Urinary bladder (tissue), 3 donors: ENCODE measurements at regions not wholly inside any gene's neighbourhood (a gene's known extent, or its start where the extent isn't known, plus 50 kb on each side); places are given as distances from the start of the nearest gene placed in this dataset.
A peak's percentile ranks its signal among the peaks of the same experiment; 100 is the strongest.

Experiments
- DNase-seq: peaks from one replicate; pipeline ENCODE4 v3.0.0-alpha.2; 2015; ENCODE audit errors: extremely low spot score
- H3K27ac ChIP-seq: one replicate; pipeline ENCODE4 v1.5.1; 2013; ENCODE audit warnings: low read depth, mild to moderate bottlenecking, moderate library complexity
- H3K36me3 ChIP-seq: one replicate; pipeline ENCODE4 v1.6.1; 2013; ENCODE audit warnings: mild to moderate bottlenecking, moderate library complexity; ENCODE audit not compliant: insufficient read depth
- H3K4me1 ChIP-seq: one replicate; pipeline ENCODE4 v1.6.1; 2013; ENCODE audit warnings: mild to moderate bottlenecking, moderate library complexity; ENCODE audit not compliant: insufficient read depth
- H3K4me3 ChIP-seq: one replicate; pipeline ENCODE4 v1.5.1; 2013; ENCODE audit warnings: low read depth, low read length
- WGBS: extraction: QIAGEN DNeasy Blood & Tissue Kit; methylation state at CpG from one replicate; pipeline ENCODE4 v1.1.7; 2013; 5-methylcytosine and 5-hydroxymethylcytosine counted together
- donor health status: healthy with polysubstance abuse.
- donor health status: healthy.

DNA sequence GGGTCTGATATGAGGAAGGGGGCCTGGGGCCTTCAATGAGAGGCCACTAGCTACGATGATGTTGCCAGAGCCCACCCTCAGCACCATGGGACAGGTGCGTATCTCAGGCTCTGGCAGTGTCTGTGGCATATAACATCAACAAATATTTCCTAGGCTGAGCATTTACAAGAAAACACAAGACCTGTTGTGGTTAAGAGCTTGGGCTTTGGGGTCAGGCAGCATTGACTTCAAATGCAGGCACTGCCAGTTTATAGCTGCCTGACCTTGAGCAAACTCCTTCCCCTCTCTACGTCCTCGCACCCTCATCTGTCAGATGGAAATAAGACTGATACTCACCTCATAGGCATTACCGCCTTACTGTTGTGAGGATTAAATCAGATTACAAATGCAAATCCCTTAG is 156.0 kb downstream of the KATNAL1 start:
- 85% methylated on average over 5 of the region's 5 CpGs for WGBS
- Histone ChIP-seq H3K4me1 (no peaks in the 10 kb centered on the region), H3K27ac (no peak overlapping the region), H3K4me3 (no peak overlapping the region), H3K36me3 (no peaks in the 10 kb centered on the region)
- no peak for DNase-seq

- WGBS, result 97% methylated on average over 2 of the region's 2 CpGs
- DNase-seq, result no peak
- Histone ChIP-seq H3K36me3 (no peaks in the 10 kb centered on the region), H3K4me1 (no peaks in the 10 kb centered on the region), H3K27ac (no peak overlapping the region), H3K4me3 (no peak overlapping the region)
Observed at GRCh38 chr13:30149248-30149647, 158.1 kb downstream of the KATNAL1 start.

- H3K36me3 ChIP-seq, result no peaks in the 10 kb centered on the region
- DNase-seq, result no peak
- H3K27ac ChIP-seq, result no peak overlapping the region
- whole genome bisulfite sequencing, result 83% methylated on average over 8 of the region's 8 CpGs
- no peaks in the 10 kb centered on the region for H3K4me1 ChIP-seq
- H3K4me3 ChIP-seq, result no peak overlapping the region
Observed at GRCh38 chr13:30148786-30149185, 158.6 kb downstream of the KATNAL1 start.

DNA sequence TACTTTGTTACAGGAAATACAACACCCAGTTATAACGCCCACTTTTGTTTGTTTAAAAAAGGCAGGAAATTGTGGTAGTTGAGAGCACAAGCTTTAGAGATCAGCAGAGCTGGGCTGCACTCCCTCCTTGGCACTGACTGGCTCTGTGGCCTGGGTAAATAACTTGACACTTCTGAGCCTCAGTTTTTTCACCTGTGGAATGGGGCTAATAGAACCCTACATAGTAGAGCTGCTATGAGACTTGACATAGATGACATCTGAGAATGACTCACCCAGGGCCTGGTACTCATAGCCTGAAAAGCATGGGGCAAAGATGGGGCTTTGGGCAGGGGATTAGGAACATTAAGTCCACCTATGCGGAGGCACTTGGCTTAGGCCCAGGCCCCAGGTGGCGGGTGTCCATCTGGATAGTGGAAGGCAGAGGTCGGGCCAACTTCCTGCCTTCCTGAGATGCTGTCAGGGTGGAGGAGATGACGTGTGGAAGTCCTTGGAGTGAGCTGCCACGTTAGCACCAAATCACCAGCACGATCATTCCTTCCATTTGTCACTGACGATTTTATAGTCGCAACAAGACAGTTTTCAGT is 159.1 kb downstream of the KATNAL1 start:
- no peaks in the 10 kb centered on the region for H3K36me3 ChIP-seq
- H3K27ac ChIP-seq, result no peak overlapping the region
- H3K4me3 ChIP-seq, result no peak overlapping the region
- no peak for DNase-seq
- no peaks in the 10 kb centered on the region for H3K4me1 ChIP-seq
- WGBS, result 67% methylated on average over 9 of the region's 9 CpGs

DNA sequence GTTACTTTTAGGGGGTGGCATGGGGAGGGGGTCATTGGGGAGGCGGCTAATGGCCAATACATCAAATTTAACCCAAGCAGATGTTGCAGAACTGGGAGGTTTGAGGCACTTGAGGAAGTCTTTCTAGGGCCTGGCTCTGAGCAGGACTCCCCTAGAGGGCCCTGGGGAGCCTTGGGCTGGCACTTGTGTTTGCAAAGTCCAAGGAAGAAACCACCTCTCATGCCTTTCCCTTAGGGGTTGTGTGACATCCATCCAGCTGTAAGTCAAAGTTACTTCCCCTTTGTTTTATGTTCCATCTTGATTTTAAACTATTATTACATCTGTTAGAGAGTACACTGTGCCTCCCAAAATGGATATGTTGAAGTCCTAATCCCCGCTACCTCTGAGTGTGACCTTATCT is 159.9 kb downstream of the KATNAL1 start:
- H3K27ac ChIP-seq, result no peak overlapping the region
- no peaks in the 10 kb centered on the region for H3K4me1 ChIP-seq
- DNase-seq, result no peak
- 94% methylated on average over 2 of the region's 2 CpGs for WGBS
- no peak overlapping the region for H3K4me3 ChIP-seq
- H3K36me3 ChIP-seq, result no peaks in the 10 kb centered on the region

DNA sequence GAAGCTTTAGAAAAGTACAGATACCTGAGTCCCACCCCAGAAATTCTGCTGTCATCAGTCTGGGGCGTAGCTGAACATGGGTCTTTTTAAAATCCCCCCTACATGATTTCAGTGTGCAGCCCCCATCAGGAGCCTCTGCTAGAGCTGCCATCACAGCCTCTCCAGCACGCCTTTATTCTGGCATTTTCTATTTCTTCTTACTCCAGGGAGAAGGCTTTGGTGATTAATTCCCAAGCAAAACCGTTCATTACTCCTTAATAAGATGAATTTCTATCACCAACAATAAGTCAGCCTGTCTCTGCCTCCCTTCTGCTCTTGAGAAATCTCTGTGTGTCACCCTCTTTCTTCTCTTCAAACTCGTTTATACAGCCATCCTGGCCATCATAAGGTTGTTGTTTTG is 160.3 kb downstream of the KATNAL1 start:
- no peak overlapping the region for H3K4me3 ChIP-seq
- H3K27ac ChIP-seq, result no peak overlapping the region
- no peak for DNase-seq
- no peaks in the 10 kb centered on the region for H3K4me1 ChIP-seq
- no peaks in the 10 kb centered on the region for H3K36me3 ChIP-seq
- 87% methylated on average over 4 of the region's 4 CpGs for WGBS

DNA sequence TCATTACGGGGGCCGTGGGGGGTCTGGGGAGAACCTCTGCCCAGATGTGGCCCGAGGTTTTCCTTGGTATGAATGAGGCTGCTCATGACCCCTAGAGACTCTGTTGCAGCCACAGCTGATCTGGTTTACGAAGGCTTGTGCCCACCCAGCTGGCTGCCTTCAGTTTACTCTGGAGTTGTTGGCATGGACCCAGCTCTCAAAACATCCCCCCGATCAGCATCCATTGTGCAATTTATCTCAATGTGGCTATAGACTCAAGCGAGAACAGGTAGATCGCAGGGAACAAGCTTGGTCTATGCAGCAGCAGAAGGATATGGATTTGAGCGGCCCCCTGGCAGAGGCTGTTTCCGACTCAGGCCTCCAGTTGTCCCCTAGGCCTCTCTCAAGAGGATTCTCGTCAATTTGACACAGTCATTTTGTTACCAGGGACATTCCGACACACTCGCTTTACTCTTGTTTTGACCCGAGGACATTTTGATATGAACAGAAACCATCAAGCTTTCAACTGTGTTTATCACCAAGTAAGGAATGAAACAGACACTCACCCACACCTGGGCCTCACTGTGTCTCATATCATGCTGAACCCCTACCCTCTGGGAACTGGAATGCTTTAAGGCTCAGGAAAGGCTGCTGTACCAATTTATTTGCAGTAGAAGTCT is 161.5 kb downstream of the KATNAL1 start:
- H3K4me3 ChIP-seq, result no peak overlapping the region
- 86% methylated on average over 13 of the region's 13 CpGs for WGBS
- DNase-seq, result no peak
- H3K27ac ChIP-seq, result no peak overlapping the region
- no peaks in the 10 kb centered on the region for H3K4me1 ChIP-seq
- H3K36me3 ChIP-seq, result no peaks in the 10 kb centered on the region

DNA sequence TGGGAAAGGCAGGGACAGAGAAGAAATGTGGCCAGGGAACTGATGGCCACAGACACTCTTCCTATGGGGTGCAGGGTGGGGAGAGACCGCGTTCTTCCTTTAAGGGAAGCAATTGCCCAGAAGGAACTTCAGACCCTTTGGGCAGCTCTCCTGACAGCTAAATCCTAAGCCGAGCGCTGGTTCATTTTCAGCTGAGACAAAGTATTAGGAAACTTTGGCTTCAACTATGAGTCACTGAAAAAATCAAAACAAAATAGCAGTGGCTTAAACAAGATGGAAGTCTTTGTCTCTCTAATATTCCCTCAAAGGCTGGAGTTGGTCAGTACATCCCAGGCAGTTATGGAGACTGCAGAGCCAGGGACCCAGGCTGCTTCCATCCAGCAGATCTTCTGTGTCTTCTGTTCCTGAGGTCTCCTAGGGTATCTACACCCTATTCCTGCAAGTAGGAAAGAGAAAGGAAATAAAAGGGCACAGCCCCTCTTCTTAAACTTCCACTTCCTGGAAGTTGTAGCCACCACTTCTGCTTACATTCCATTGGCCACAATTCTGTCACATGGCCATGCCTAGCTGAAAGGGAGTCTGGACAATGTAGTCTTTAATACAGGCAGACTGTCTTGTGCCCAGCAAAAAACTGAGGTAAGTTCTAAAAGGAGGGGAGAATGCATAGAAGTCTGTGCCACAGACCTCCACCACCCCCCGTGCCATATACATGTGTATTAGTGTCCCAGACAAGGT is 163.5 kb downstream of the KATNAL1 start:
- 65% methylated on average over 5 of the region's 5 CpGs for WGBS
- no peaks in the 10 kb centered on the region for H3K4me1 ChIP-seq
- H3K27ac ChIP-seq, result no peak overlapping the region
- no peak for DNase-seq
- H3K36me3 ChIP-seq, result no peaks in the 10 kb centered on the region
- H3K4me3 ChIP-seq, result no peak overlapping the region

DNA sequence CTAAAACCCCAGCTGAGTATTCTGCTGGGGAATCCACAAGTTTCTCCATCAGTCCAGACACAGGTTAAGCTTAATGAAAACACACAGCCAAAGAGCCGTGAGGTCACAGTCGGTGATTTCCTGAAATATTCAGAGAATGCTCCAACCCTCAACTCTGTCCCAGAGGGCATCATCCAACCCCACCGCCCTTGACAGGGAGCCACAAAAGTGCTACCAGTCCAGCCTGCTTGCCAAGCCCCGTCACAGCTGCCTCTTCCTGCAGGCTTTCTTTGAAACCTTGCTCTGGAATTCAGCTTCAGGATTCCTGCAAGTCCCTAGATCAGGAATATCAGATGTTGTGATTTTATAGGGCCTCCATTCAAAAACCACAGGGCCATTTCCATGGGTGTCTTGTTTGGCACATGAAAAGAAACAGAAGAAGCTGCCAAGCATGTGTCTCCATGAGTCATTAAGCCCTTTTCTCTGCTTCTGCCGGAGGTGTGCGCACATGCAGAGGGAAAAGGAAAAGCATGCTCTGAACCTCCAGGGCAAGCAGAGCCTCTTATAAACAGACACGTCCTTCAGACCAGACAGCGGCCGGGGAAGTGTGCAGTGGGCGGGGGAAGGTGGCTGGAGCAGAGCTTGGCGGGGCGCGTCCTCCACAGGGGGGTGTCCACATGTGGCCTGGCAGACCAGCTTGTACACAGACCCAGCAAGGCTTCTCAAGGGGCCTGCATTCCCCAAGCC is 164.7 kb downstream of the KATNAL1 start:
- no peak overlapping the region for H3K27ac ChIP-seq
- H3K4me1 ChIP-seq, result no peaks in the 10 kb centered on the region
- H3K4me3 ChIP-seq, result no peak overlapping the region
- no peaks in the 10 kb centered on the region for H3K36me3 ChIP-seq
- WGBS, result 13% methylated on average over 13 of the region's 13 CpGs
- DNase-seq, result peak; percentile 40

DNA sequence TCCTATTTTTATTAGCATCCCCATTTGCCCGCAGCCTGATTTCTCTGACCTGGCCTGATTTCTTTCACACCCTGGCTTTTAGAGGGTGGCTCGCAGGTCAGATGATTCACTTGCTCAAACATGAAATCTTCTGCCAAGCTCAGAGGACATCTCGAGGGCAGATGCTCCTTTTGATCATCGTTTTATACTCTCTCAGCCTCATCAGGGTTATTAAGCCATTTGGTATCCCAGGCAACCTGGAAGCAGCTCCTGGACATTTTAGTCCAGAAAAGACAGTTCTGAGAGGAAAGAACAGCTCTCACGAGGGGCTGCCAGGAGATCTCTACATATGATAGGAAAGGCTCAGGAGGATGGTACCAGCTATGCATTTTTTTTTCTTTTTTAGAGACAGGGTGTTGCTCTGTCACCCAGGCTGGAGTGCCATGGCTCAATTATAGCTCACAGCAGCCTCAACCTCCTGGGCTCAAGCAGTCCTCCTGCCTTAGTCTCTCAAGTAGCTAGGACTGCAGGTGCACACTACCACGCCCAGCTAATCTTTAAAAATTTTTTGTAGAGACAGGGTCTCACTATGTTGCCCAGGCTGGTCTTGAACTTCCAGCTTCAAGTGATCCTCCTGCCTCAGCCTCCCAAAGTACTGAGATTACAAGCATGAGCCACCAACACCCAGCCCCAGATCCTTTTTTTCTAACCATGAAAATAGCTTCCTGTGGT is 165.4 kb downstream of the KATNAL1 start:
- Histone ChIP-seq H3K27ac (no peak overlapping the region), H3K36me3 (no peaks in the 10 kb centered on the region), H3K4me1 (no peaks in the 10 kb centered on the region), H3K4me3 (no peak overlapping the region)
- WGBS, result 69% methylated on average over 6 of the region's 6 CpGs
- no peak for DNase-seq

- no peak overlapping the region for H3K27ac ChIP-seq
- DNase-seq, result no peak
- no peak overlapping the region for H3K4me3 ChIP-seq
- WGBS, result 92% methylated on average over 11 of the region's 12 CpGs
- H3K36me3 ChIP-seq, result no peaks in the 10 kb centered on the region
- no peaks in the 10 kb centered on the region for H3K4me1 ChIP-seq
Observed at GRCh38 chr13:30140973-30141372, 166.4 kb downstream of the KATNAL1 start.

GRCh38 chr13:30138511-30138910 is 168.8 kb downstream of the KATNAL1 start:
- Histone ChIP-seq H3K4me1 (no peaks in the 10 kb centered on the region), H3K36me3 (no peaks in the 10 kb centered on the region), H3K27ac (no peak overlapping the region), H3K4me3 (no peak overlapping the region)
- 73% methylated on average over 8 of the region's 8 CpGs for WGBS
- DNase-seq, result no peak

DNA sequence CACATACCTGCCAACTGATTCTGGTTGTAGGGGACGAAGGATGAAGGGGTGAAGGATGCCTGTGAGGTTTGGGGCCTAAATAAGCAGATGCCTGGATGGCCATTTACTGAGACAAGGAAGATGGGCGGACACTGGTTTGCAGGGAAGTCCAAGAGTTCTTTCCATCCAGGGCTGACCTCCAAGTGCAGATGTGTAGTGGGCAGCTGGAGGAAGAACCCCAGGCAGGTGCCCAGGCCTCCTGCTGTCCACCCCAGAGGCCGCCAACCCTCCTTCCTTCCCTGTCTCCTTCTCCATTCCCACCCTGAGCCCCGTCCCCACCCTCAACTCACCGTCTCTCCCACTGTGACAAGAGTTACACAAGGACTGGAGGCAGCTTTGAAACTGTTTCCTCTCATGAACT is 171.5 kb downstream of the KATNAL1 start:
- H3K4me1 ChIP-seq, result no peaks in the 10 kb centered on the region
- WGBS, result 95% methylated on average over 5 of the region's 5 CpGs
- no peaks in the 10 kb centered on the region for H3K36me3 ChIP-seq
- no peak for DNase-seq
- no peak overlapping the region for H3K27ac ChIP-seq
- H3K4me3 ChIP-seq, result no peak overlapping the region
